ENCODE measurements at regions not wholly inside any gene's neighbourhood (a gene's known extent, or its start where the extent isn't known, plus 50 kb on each side); places are given as distances from the start of the nearest gene placed in this dataset.

GRCh38 chr2:175836361-175836760 is 165.7 kb downstream of the LNPK start:
- no peak for TF ChIP-seq CTCF (IDR thresholded peaks at IDR 0.05; ENCODE audit: insufficient read depth, low read depth, low read length)
- TF ChIP-seq EZH2 (IDR thresholded peaks at IDR 0.05; ENCODE audit: insufficient read depth, low read length), result no peak
